Endothelial cell (in vitro differentiated cells): ENCODE measurements at regions not wholly inside any gene's neighbourhood (a gene's known extent, or its start where the extent isn't known, plus 50 kb on each side); places are given as distances from the start of the nearest gene placed in this dataset.

Experiments used
- DNase-seq: peaks from one replicate; pipeline ENCODE4 v3.0.0; 2021; ENCODE audit warnings: low spot score
- H3K27ac Mint-ChIP-seq: one replicate; pipeline ENCODE4 v1.8.0; 2021; ENCODE audit warnings: mixed read lengths, inconsistent platforms; ENCODE audit not compliant: unreplicated experiment
- H3K27me3 Mint-ChIP-seq: one replicate; pipeline ENCODE4 v1.8.0; 2021; ENCODE audit warnings: mild to moderate bottlenecking, moderate library complexity, mixed read lengths, inconsistent platforms; ENCODE audit not compliant: unreplicated experiment
- H3K36me3 Mint-ChIP-seq: one replicate; pipeline ENCODE4 v1.8.0; 2021; ENCODE audit warnings: mild to moderate bottlenecking, low read depth, mixed read lengths, inconsistent platforms; ENCODE audit not compliant: unreplicated experiment
- H3K4me1 Mint-ChIP-seq: one replicate; pipeline ENCODE4 v1.8.0; 2021; ENCODE audit warnings: mild to moderate bottlenecking, mixed read lengths, inconsistent platforms; ENCODE audit not compliant: unreplicated experiment
- H3K4me3 Mint-ChIP-seq: one replicate; pipeline ENCODE4 v1.8.0; 2021; ENCODE audit warnings: mild to moderate bottlenecking, mixed read lengths, inconsistent platforms; ENCODE audit not compliant: unreplicated experiment
- H3K9me3 Mint-ChIP-seq: one replicate; pipeline ENCODE4 v1.8.0; 2021; ENCODE audit warnings: mixed read lengths, inconsistent platforms; ENCODE audit not compliant: unreplicated experiment
- TF ChIP-seq, protein P1 (sequence below): fragments of 200-600 bp; sonication (generic); IDR thresholded peaks from one replicate; pipeline ENCODE4 v1.5.0; 2021; ENCODE audit warnings: antibody characterized with exemption; ENCODE audit not compliant: unreplicated experiment

DNA sequence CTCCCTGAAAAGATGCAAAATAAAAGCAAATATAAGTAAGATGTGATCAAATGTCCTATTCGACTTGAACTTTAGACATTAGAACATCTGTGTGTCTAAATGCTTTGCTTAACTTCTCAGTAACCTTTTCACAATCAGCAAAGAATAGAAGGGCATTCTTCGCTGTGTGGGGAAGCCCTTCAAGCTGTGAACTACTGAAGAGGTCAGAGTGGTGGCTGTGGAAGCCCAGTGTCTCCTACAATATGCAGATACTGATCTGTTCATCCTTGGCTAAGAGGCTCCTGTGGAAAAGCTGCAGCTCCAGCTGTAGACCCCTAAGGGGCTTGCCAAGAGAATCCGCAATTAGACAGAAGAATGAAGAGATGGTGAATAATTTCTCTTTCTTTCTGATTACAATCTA is 400.3 kb upstream of the SASH1 start:
- Mint-ChIP-seq H3K9me3 (peaks cover 9% of the 10 kb centered on the region), H3K27ac (no peak overlapping the region), H3K27me3 (peaks cover 6% of the 10 kb centered on the region), H3K4me3 (no peak overlapping the region), H3K4me1 (no peaks in the 10 kb centered on the region), H3K36me3 (peaks cover 5% of the 10 kb centered on the region)
- TF ChIP-seq, protein P1, sequence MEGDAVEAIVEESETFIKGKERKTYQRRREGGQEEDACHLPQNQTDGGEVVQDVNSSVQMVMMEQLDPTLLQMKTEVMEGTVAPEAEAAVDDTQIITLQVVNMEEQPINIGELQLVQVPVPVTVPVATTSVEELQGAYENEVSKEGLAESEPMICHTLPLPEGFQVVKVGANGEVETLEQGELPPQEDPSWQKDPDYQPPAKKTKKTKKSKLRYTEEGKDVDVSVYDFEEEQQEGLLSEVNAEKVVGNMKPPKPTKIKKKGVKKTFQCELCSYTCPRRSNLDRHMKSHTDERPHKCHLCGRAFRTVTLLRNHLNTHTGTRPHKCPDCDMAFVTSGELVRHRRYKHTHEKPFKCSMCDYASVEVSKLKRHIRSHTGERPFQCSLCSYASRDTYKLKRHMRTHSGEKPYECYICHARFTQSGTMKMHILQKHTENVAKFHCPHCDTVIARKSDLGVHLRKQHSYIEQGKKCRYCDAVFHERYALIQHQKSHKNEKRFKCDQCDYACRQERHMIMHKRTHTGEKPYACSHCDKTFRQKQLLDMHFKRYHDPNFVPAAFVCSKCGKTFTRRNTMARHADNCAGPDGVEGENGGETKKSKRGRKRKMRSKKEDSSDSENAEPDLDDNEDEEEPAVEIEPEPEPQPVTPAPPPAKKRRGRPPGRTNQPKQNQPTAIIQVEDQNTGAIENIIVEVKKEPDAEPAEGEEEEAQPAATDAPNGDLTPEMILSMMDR = no peak
- DNase-seq = no peak

DNA sequence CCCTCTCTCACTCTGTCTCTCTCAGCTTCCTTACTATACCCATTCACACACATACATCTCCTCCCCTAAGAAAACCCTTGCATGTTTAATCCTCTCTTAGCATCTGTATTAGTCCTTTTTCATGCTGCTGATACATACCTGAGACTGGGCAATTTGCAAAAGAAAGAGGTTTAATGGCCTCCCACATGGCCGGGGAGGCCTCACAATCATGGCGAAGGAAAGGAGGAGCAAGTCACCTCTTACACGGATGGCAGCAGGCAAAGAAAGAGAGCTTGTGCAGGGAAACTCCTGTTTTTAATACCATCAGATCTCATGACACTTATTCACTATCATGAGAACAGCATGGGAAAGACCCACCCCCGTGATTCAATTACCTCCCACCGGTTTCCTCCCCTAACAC is 398.5 kb upstream of the SASH1 start:
- no peak overlapping the region for H3K27ac Mint-ChIP-seq
- peaks cover 9% of the 10 kb centered on the region for H3K9me3 Mint-ChIP-seq

DNA sequence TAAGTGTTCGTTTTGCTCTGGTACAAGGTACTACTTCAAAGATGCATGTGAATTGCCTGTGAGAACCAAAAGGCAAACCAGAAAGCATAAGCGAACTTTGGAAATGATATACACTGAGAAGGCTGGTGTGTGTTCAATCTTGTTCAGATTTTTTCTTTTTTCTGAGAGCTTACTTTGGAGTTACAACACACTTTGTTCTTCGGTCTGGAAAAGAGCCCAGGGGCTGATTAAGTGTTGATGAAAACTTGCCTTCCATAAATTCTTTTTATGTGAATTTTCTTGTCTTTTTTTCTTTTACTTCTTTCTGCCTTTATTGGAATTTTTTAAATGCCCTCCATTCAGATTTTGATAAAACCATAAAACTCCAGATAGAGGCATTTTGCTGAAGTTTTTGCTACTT is 395.1 kb upstream of the SASH1 start:
- peaks cover 6% of the 10 kb centered on the region for H3K4me1 Mint-ChIP-seq
- H3K9me3 Mint-ChIP-seq = peaks cover 9% of the 10 kb centered on the region
- H3K4me3 Mint-ChIP-seq = no peak overlapping the region
- peaks cover 6% of the 10 kb centered on the region for H3K27me3 Mint-ChIP-seq
- TF ChIP-seq, protein P1 = no peak
- H3K27ac Mint-ChIP-seq = no peak overlapping the region
- H3K36me3 Mint-ChIP-seq = peaks cover 5% of the 10 kb centered on the region
- DNase-seq = no peak

More for the DNA sequence above, 398.5 kb upstream of the SASH1 start:
- DNase-seq = no peak
- no peaks in the 10 kb centered on the region for H3K4me1 Mint-ChIP-seq
- peaks cover 6% of the 10 kb centered on the region for H3K27me3 Mint-ChIP-seq
- TF ChIP-seq, protein P1 = no peak
- peaks cover 5% of the 10 kb centered on the region for H3K36me3 Mint-ChIP-seq
- H3K4me3 Mint-ChIP-seq = peak overlapping the region; percentile 26

DNA sequence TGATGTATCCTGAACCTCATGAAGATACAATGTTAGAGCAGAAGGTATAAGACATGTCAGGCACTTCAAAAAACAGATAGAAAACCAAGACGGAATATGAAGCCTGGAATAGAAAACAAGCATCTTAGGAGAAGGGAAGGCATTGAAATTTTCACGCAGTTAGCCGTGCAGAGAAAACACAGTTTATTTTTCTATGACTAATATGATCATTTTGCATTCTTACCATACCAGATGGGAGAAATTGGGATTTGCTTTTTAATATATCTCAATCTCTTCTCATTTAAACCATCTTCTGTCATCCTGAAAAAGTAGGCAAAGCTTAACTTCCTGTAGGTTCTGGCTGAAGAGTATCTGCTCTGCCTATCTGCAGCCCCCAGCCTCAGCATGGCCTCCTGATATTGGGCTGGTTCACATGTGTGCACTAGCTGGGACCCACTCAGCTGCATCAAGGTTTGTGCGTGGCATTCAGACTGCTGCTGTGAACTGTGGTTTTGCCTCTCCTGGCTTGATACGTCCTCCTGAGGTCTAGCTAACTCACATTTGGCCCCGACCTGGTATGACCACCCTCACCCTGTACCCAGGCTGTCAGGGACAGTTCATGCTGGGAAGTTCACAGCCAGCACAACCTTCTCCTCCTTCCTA is 392.5 kb upstream of the SASH1 start:
- no peaks in the 10 kb centered on the region for H3K9me3 Mint-ChIP-seq
- H3K4me1 Mint-ChIP-seq = peaks cover 6% of the 10 kb centered on the region
- no peak for DNase-seq
- H3K36me3 Mint-ChIP-seq = peaks cover 1% of the 10 kb centered on the region
- no peaks in the 10 kb centered on the region for H3K27me3 Mint-ChIP-seq
- H3K4me3 Mint-ChIP-seq = no peak overlapping the region
- TF ChIP-seq, protein P1 = no peak
- H3K27ac Mint-ChIP-seq = no peak overlapping the region

DNA sequence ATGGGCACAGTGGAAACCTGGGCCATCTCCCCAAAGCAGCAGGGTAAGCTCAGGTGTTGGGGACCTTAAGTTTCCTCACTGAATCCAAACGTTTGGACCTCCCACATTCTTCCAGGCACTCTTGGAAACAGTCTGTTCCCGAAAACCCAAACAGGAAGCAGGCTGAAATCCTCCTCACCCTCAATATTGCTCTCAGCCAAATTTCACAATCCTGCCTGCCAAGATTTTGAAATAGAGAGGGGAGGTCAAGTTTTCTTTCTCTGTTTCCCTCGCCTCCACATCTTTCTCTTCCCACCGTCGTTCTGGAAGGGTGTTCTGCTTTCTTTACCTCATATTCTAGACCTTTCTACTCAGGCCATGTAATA is 392.0 kb upstream of the SASH1 start:
- Mint-ChIP-seq H3K4me1 (peaks cover 6% of the 10 kb centered on the region), H3K36me3 (no peaks in the 10 kb centered on the region), H3K27me3 (no peaks in the 10 kb centered on the region), H3K9me3 (no peaks in the 10 kb centered on the region), H3K27ac (no peak overlapping the region), H3K4me3 (no peak overlapping the region)
- TF ChIP-seq, protein P1 = no peak
- no peak for DNase-seq
